B cell (primary cell): ENCODE measurements at regions not wholly inside any gene's neighbourhood (a gene's known extent, or its start where the extent isn't known, plus 50 kb on each side); places are given as distances from the start of the nearest gene placed in this dataset.

Experiments used
- EZH2 ChIP-seq: IDR thresholded peaks from 2 replicates; pipeline ENCODE4 v1.6.1; 2012; ENCODE audit warnings: borderline replicate concordance, low read depth, mild to moderate bottlenecking, moderate library complexity, low read length; ENCODE audit not compliant: insufficient read depth, poor library complexity, severe bottlenecking
- TF ChIP-seq, protein P1 (sequence below): fragments of 200-600 bp; IDR thresholded peaks from one replicate; pipeline ENCODE4 v1.8.0; 2022; ENCODE audit warnings: antibody characterized with exemption, mild to moderate bottlenecking

DNA sequence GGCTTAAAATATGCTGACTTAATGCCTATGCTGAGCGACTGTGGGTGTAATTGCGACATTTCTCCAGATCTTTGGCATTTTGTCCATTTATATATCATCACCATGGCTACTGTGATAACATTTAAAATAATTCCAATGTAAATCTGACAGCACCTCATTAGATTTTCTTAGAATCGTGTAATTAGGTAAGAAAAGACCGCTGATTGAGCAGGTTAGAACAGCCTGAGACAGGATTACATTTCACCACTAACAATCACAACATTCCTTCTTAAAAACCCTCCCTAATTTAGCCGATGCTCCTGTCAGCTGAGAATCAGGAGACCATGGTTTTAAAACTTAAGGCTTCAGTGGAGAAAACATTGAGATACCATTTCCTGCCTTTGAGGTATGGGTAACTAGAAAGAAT lies 455.3 kb upstream of the PDZRN3 start:
- TF ChIP-seq, protein P1, sequence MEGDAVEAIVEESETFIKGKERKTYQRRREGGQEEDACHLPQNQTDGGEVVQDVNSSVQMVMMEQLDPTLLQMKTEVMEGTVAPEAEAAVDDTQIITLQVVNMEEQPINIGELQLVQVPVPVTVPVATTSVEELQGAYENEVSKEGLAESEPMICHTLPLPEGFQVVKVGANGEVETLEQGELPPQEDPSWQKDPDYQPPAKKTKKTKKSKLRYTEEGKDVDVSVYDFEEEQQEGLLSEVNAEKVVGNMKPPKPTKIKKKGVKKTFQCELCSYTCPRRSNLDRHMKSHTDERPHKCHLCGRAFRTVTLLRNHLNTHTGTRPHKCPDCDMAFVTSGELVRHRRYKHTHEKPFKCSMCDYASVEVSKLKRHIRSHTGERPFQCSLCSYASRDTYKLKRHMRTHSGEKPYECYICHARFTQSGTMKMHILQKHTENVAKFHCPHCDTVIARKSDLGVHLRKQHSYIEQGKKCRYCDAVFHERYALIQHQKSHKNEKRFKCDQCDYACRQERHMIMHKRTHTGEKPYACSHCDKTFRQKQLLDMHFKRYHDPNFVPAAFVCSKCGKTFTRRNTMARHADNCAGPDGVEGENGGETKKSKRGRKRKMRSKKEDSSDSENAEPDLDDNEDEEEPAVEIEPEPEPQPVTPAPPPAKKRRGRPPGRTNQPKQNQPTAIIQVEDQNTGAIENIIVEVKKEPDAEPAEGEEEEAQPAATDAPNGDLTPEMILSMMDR, result no peak
- TF ChIP-seq EZH2, result no peak
